ENCODE measurements at regions not wholly inside any gene's neighbourhood (a gene's known extent, or its start where the extent isn't known, plus 50 kb on each side); places are given as distances from the start of the nearest gene placed in this dataset.

DNA sequence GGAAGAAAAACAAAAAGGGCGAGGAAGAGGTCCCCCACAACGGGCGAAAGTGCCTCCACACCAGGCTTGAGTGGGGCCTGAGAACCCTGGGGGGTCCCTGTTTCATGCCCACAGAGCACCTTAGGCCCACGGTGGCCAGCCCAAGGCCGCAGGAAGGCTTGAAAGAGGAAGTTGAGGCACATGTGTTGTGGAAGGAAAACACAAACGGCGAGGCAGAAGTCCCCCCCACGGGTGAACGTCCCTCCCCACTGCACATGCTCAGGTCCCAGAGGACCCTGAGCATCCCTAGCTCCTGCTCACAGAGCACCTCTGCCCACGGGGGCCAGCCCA lies 371.5 kb downstream of the ALG10 start:
- ATAC-seq (no peak), DNase-seq (ENCODE audit: low spot score) (no peak), FAIRE-seq (no peak)
- no peak overlapping the region for H3K4me3 ChIP-seq (replicated peaks in 1 of 3; ENCODE audit: insufficient read depth in 1 of 3, low read depth in 2 of 3, low read length in 3 of 3)
- no peak overlapping the region for H2AFZ ChIP-seq (ENCODE audit: low read length)
- no peak overlapping the region for H3K27ac ChIP-seq (ENCODE audit: extremely low read length, insufficient read depth, low read length)
- H3K4me1 ChIP-seq (ENCODE audit: insufficient read depth, low read length): no peaks in the 10 kb centered on the region
- ChIA-PET CTCF (ENCODE audit: low intra/inter-chr PET ratio, low total read pairs) (no interaction called here), POLR2A (no interaction called here)
- intact Hi-C loops (cut with micrococcal nuclease; ENCODE audit: unreplicated experiment): no loop called here
- TF ChIP-seq ZNF713 (CRISPR knock-in tag; IDR thresholded peaks at IDR 0.05) (no peak), ZNF205 (CRISPR knock-in tag; IDR thresholded peaks at IDR 0.05) (no peak), POLR2A (IDR thresholded peaks at IDR 0.05; ENCODE audit: insufficient read depth in 1 of 2, low read depth in 2 of 2, low read length in 2 of 2) (no peak), ZNF746 (CRISPR knock-in tag; IDR thresholded peaks at IDR 0.05) (no peak), SMARCE1 (IDR thresholded peaks at IDR 0.05; ENCODE audit: borderline replicate concordance) (no peak), ZBTB7A (CRISPR knock-in tag; IDR thresholded peaks at IDR 0.05) (no peak), SMARCC2 (IDR thresholded peaks at IDR 0.05) (no peak), TAF1 (CRISPR knock-in tag; IDR thresholded peaks at IDR 0.05) (no peak), ZNF460 (CRISPR knock-in tag; IDR thresholded peaks at IDR 0.05; ENCODE audit: borderline replicate concordance) (no peak), ATF3 (CRISPR knock-in tag; IDR thresholded peaks at IDR 0.05) (no peak), ZNF678 (CRISPR knock-in tag; IDR thresholded peaks at IDR 0.05) (no peak), ZNF549 (CRISPR knock-in tag; IDR thresholded peaks at IDR 0.05) (no peak), IRF2 (CRISPR knock-in tag; IDR thresholded peaks at IDR 0.05) (no peak), ZNF235 (CRISPR knock-in tag; IDR thresholded peaks at IDR 0.05; ENCODE audit: borderline replicate concordance) (no peak), JUNB (CRISPR knock-in tag; IDR thresholded peaks at IDR 0.05; ENCODE audit: borderline replicate concordance) (no peak), RELA (CRISPR knock-in tag; IDR thresholded peaks at IDR 0.05) (no peak), KLF13 (CRISPR knock-in tag; IDR thresholded peaks at IDR 0.05) (no peak), AKNA (CRISPR knock-in tag; IDR thresholded peaks at IDR 0.05; ENCODE audit: borderline replicate concordance) (no peak)
- TF ChIP-seq, protein P1, sequence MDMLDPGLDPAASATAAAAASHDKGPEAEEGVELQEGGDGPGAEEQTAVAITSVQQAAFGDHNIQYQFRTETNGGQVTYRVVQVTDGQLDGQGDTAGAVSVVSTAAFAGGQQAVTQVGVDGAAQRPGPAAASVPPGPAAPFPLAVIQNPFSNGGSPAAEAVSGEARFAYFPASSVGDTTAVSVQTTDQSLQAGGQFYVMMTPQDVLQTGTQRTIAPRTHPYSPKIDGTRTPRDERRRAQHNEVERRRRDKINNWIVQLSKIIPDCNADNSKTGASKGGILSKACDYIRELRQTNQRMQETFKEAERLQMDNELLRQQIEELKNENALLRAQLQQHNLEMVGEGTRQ (IDR thresholded peaks at IDR 0.05; ENCODE audit: low read depth, low read length): no peak
- TF ChIP-seq, protein P1 (CRISPR knock-in tag; IDR thresholded peaks at IDR 0.05; ENCODE audit: borderline replicate concordance): no peak
- no peaks in the 10 kb centered on the region for H3K9me3 ChIP-seq (ENCODE audit: low read length)
- WGBS (ENCODE audit: low lambda C conversion rate): 0% methylated on average over 5 of the region's 10 CpGs
- in situ Hi-C loops (cut with HindIII; ENCODE audit: extremely low pct_ligation_motif_present, low pct_unique_long_range_greater_than_20kb): no loop called here
- H3K79me2 ChIP-seq (ENCODE audit: insufficient read depth, low read length): no peaks in the 10 kb centered on the region
- no peak overlapping the region for H3K9ac ChIP-seq (ENCODE audit: insufficient read depth, low read depth, low read length)
- no TSS peak for BruUV-seq (replicated peaks)
- no peak overlapping the region for H3K4me2 ChIP-seq (ENCODE audit: low read depth, low read length)
- H4K20me1 ChIP-seq (ENCODE audit: insufficient read depth, low read length): no peaks in the 10 kb centered on the region
- no peaks in the 10 kb centered on the region for H3K36me3 ChIP-seq (replicated peaks in 1 of 2; ENCODE audit: control insufficient read depth in 1 of 2, insufficient read depth in 2 of 2, low read length in 2 of 2)
- peaks cover 1 to 15% of the 10 kb centered on the region in 2 experiments; a peak in 4 of 5 replicates for H3K27me3 ChIP-seq (ENCODE audit: control insufficient read depth in 1 of 2, insufficient read depth in 2 of 2, low read length in 2 of 2)

Data from HepG2 (cell line).